Chondrocyte (in vitro differentiated cells): ENCODE measurements at regions not wholly inside any gene's neighbourhood (a gene's known extent, or its start where the extent isn't known, plus 50 kb on each side); places are given as distances from the start of the nearest gene placed in this dataset.

ENCODE experiments used
- DNase-seq: peaks from one replicate; pipeline ENCODE4 v3.0.0; 2021; ENCODE audit warnings: mixed read lengths, low spot score
- H3K27ac Mint-ChIP-seq: one replicate; pipeline ENCODE4 v1.8.0; 2021; ENCODE audit warnings: mild to moderate bottlenecking, moderate library complexity, mixed read lengths; ENCODE audit not compliant: unreplicated experiment
- H3K27me3 Mint-ChIP-seq: 2 replicates; pipeline ENCODE4 v1.8.0; 2021; ENCODE audit warnings: low read depth, mixed read lengths
- H3K36me3 Mint-ChIP-seq: 2 replicates; pipeline ENCODE4 v1.8.0; 2021; ENCODE audit warnings: low read depth, mixed read lengths
- H3K4me1 Mint-ChIP-seq: 2 replicates; pipeline ENCODE4 v1.8.0; 2021; ENCODE audit warnings: low read depth, mild to moderate bottlenecking, mixed read lengths
- H3K4me3 Mint-ChIP-seq: one replicate; pipeline ENCODE4 v1.8.0; 2021; ENCODE audit warnings: mild to moderate bottlenecking, moderate library complexity, mixed read lengths; ENCODE audit not compliant: unreplicated experiment
- H3K9me3 Mint-ChIP-seq: 2 replicates; pipeline ENCODE4 v1.8.0; 2021; ENCODE audit warnings: low read depth, mixed read lengths
- TF ChIP-seq, protein P1 (sequence below): fragments of 200-600 bp; sonication (generic); IDR thresholded peaks from 2 replicates; pipeline ENCODE4 v1.5.0; 2021; ENCODE audit warnings: antibody characterized with exemption, mild to moderate bottlenecking, moderate library complexity

DNA sequence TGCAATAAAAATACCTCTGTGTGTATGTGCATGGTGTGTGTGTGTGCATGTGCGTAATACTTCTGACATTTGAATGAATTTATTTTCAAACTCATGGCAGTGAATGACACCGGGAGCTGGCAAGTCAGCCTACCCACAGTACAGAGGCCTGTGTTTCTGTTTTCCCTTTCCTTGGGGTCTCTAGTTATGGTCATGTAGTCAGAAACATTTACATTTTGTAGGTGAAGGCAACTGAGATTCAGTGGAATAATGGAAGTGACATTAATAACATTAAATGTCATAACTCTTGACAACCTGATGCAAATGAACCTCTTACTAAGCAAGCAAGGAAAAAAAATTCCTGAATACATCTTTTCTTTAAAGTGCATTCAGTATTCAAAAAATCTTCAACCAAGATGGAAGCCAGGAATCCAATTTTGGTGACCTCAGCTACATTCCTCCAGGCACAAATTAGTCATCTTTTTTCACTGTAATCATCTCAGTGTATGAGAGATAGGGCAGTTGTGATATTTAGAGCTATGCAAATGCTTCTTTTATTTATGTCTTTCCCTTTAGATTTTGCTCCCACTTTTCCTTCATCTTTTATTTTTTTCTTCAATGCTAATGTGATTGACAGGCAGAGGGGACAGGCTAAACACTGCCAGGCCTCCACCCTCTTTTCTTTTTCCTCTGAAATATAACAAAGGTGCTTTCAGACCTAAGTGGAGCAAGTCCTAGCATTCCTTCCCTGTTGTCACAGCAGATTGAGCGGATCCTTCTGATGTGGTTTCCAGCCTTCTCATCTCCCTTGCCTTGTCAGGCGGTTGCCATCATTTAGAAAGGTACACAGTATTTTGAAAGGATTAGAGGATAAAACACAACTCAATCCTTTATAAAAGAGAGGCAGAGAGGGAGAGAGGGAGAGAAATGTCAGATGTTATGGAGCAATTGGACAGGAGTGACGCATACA lies 569.8 kb upstream of the ADAMTS16 start:
- H3K36me3 Mint-ChIP-seq, result no peaks in the 10 kb centered on the region
- TF ChIP-seq, protein P1, sequence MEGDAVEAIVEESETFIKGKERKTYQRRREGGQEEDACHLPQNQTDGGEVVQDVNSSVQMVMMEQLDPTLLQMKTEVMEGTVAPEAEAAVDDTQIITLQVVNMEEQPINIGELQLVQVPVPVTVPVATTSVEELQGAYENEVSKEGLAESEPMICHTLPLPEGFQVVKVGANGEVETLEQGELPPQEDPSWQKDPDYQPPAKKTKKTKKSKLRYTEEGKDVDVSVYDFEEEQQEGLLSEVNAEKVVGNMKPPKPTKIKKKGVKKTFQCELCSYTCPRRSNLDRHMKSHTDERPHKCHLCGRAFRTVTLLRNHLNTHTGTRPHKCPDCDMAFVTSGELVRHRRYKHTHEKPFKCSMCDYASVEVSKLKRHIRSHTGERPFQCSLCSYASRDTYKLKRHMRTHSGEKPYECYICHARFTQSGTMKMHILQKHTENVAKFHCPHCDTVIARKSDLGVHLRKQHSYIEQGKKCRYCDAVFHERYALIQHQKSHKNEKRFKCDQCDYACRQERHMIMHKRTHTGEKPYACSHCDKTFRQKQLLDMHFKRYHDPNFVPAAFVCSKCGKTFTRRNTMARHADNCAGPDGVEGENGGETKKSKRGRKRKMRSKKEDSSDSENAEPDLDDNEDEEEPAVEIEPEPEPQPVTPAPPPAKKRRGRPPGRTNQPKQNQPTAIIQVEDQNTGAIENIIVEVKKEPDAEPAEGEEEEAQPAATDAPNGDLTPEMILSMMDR, result no peak

GRCh38 chr5:4571248-4571948 lies 568.7 kb upstream of the ADAMTS16 start:
- TF ChIP-seq, protein P1, result no peak
- Mint-ChIP-seq H3K27ac (no peak overlapping the region), H3K4me1 (peaks cover 20% of the 10 kb centered on the region), H3K9me3 (peaks cover 6% of the 10 kb centered on the region), H3K36me3 (no peaks in the 10 kb centered on the region), H3K4me3 (no peak overlapping the region), H3K27me3 (no peaks in the 10 kb centered on the region)
- no peak for DNase-seq

More for the DNA sequence above, 569.8 kb upstream of the ADAMTS16 start:
- Mint-ChIP-seq H3K4me1 (peaks cover 10% of the 10 kb centered on the region), H3K9me3 (peaks cover 6% of the 10 kb centered on the region), H3K27me3 (no peaks in the 10 kb centered on the region), H3K27ac (no peak overlapping the region), H3K4me3 (no peak overlapping the region)
- DNase-seq, result no peak

DNA sequence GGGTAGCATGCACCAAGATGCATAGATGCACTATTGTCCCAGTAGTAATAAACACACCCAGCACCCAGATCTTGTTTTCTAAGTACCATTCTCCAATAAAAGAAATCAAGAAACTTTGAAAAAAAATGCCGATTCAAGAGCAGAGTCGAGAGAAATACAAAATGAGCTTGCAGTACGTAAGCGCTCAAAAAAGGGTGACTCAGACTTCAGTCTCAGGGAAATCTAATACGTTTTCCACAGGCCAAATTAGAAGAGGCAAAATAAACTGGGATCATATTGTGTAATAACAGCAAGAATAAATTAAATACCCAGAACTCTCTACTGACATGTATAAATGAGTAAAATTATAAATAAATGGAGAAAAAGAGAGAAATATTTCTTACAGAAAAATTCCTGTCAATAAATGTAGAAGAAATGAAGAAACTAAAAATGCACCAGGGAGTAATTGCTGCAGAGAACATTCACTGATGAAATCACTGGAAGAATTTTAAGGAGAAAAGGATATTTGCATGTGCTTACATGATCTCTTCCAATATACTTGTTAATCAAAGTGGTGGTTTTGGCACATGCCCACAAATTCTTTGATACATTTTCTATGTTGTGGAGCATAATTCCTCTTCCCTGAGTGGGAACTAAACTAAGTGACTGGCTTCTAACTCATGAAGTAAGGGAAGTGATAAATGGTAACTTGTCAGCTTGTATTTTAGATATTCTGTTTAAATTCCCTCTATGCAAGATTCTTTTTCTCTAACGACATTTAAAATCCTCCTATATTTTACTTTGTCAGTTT lies 567.6 kb upstream of the ADAMTS16 start:
- H3K9me3 Mint-ChIP-seq, result peaks cover 4% of the 10 kb centered on the region
- DNase-seq, result no peak
- no peaks in the 10 kb centered on the region for H3K36me3 Mint-ChIP-seq
- peaks cover 30% of the 10 kb centered on the region for H3K4me1 Mint-ChIP-seq
- no peaks in the 10 kb centered on the region for H3K27me3 Mint-ChIP-seq
- no peak overlapping the region for H3K4me3 Mint-ChIP-seq
- no peak overlapping the region for H3K27ac Mint-ChIP-seq
- TF ChIP-seq, protein P1, result no peak

GRCh38 chr5:4575608-4576007 lies 564.5 kb upstream of the ADAMTS16 start:
- Mint-ChIP-seq H3K36me3 (no peaks in the 10 kb centered on the region), H3K27me3 (no peaks in the 10 kb centered on the region), H3K4me1 (peaks cover 25% of the 10 kb centered on the region), H3K27ac (no peak overlapping the region), H3K9me3 (no peaks in the 10 kb centered on the region), H3K4me3 (no peak overlapping the region)
- TF ChIP-seq, protein P1, result no peak
- DNase-seq, result no peak
